ENCODE measurements at regions not wholly inside any gene's neighbourhood (a gene's known extent, or its start where the extent isn't known, plus 50 kb on each side); places are given as distances from the start of the nearest gene placed in this dataset.

- Histone ChIP-seq H3K27ac (no peak overlapping the region), H3K36me3 (no peaks in the 10 kb centered on the region), H3K9me3 (no peaks in the 10 kb centered on the region), H3K27me3 (no peaks in the 10 kb centered on the region), H3K4me3 (no peak overlapping the region), H3K4me1 (peaks cover 10% of the 10 kb centered on the region)
- no peak for TF ChIP-seq EP300 (IDR thresholded peaks at IDR 0.05)
- no peak for TF ChIP-seq POLR2AphosphoS5 (IDR thresholded peaks at IDR 0.05)
- DNase-seq (ENCODE audit: low spot score in 2 of 2) = no peak
- 89% methylated on average over 1 of the region's 1 CpG for WGBS
These were observed 561.3 kb downstream of the DHX35 start for GRCh38 chr20:39523405-39523804.

- no peaks in the 10 kb centered on the region for H3K27me3 ChIP-seq
- no peak overlapping the region for H3K4me3 ChIP-seq
- H3K9me3 ChIP-seq = no peaks in the 10 kb centered on the region
- DNase-seq (ENCODE audit: low spot score in 2 of 2) = no peak
- H3K27ac ChIP-seq = no peak overlapping the region
- TF ChIP-seq EP300 (IDR thresholded peaks at IDR 0.05) (no peak), POLR2AphosphoS5 (IDR thresholded peaks at IDR 0.05) (no peak), POLR2A (IDR thresholded peaks at IDR 0.05) (no peak), CTCF (IDR thresholded peaks at IDR 0.05) (no peak)
- WGBS = 74% methylated on average over 5 of the region's 5 CpGs
- H3K36me3 ChIP-seq = no peaks in the 10 kb centered on the region
- no peaks in the 10 kb centered on the region for H3K4me1 ChIP-seq
These were observed 556.5 kb downstream of the DHX35 start for GRCh38 chr20:39518654-39519053.

DNA sequence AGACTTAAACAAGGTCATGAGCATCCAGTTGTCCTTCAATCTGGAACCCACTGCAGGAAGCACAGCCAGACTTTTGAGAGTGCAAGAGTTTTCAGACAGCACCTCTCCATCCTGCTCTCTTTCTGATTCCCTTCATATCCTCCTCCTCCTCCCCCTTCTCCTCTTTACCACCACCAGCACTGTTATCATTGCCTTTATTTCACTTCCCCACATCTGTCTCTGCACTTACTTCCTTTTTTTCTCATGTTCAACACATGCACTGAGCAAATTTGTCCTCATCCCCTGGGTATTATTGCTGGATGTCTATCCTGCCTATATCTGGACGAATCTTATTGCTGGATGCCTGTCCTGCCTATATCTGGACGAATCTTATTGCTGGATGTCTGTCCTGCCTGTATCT, 554.8 kb downstream of the DHX35 start:
- no peak overlapping the region for H3K27ac ChIP-seq
- no peak for TF ChIP-seq CTCF (IDR thresholded peaks at IDR 0.05)
- TF ChIP-seq POLR2A (IDR thresholded peaks at IDR 0.05) = no peak
- TF ChIP-seq EP300 (IDR thresholded peaks at IDR 0.05) = no peak
- TF ChIP-seq POLR2AphosphoS5 (IDR thresholded peaks at IDR 0.05) = no peak
- no peaks in the 10 kb centered on the region for H3K36me3 ChIP-seq
- no peaks in the 10 kb centered on the region for H3K9me3 ChIP-seq
- H3K4me3 ChIP-seq = no peak overlapping the region
- no peak for DNase-seq (ENCODE audit: low spot score in 2 of 2)
- H3K4me1 ChIP-seq = no peaks in the 10 kb centered on the region
- WGBS = 68% methylated on average over 2 of the region's 2 CpGs
- H3K27me3 ChIP-seq = no peaks in the 10 kb centered on the region

GRCh38 chr20:39504710-39505094, 542.6 kb downstream of the DHX35 start:
- H3K4me3 ChIP-seq = no peak overlapping the region
- TF ChIP-seq POLR2A (IDR thresholded peaks at IDR 0.05) (no peak), EP300 (IDR thresholded peaks at IDR 0.05) (no peak), CTCF (IDR thresholded peaks at IDR 0.05) (no peak)
- no peaks in the 10 kb centered on the region for H3K4me1 ChIP-seq
- H3K27ac ChIP-seq = no peak overlapping the region
- no peaks in the 10 kb centered on the region for H3K27me3 ChIP-seq
- WGBS = 75% methylated on average over 1 of the region's 1 CpG
- no peaks in the 10 kb centered on the region for H3K36me3 ChIP-seq
- no peaks in the 10 kb centered on the region for H3K9me3 ChIP-seq
- no peak for DNase-seq (ENCODE audit: low spot score in 2 of 2)

GRCh38 chr20:39503902-39504709, 542.0 kb downstream of the DHX35 start:
- H3K27me3 ChIP-seq = no peaks in the 10 kb centered on the region
- no peak overlapping the region for H3K27ac ChIP-seq
- WGBS = 62% methylated on average over 4 of the region's 4 CpGs
- DNase-seq (ENCODE audit: low spot score in 2 of 2) = no peak
- TF ChIP-seq POLR2AphosphoS5 (IDR thresholded peaks at IDR 0.05) (no peak), EP300 (IDR thresholded peaks at IDR 0.05) (no peak), CTCF (IDR thresholded peaks at IDR 0.05) (no peak), POLR2A (IDR thresholded peaks at IDR 0.05) (no peak)
- no peaks in the 10 kb centered on the region for H3K4me1 ChIP-seq
- no peaks in the 10 kb centered on the region for H3K9me3 ChIP-seq
- no peaks in the 10 kb centered on the region for H3K36me3 ChIP-seq
- H3K4me3 ChIP-seq = no peak overlapping the region
